Subcutaneous abdominal adipose tissue (tissue), 5 donors: ENCODE measurements at regions not wholly inside any gene's neighbourhood (a gene's known extent, or its start where the extent isn't known, plus 50 kb on each side); places are given as distances from the start of the nearest gene placed in this dataset.

Experiments
- H3K27ac ChIP-seq: one replicate; pipeline ENCODE4 v1.7.0; 2013; ENCODE audit warnings: low read depth, mild to moderate bottlenecking, inconsistent platforms, low read length, moderate library complexity
- H3K27me3 ChIP-seq, 5 donors: one replicate each; pipeline ENCODE4 v1.7.0; 2013; ENCODE audit warnings: low read length in 5 of 5, inconsistent platforms in 1 of 5; ENCODE audit not compliant: control insufficient read depth in 5 of 5, insufficient read depth in 4 of 5
- H3K36me3 ChIP-seq, 5 donors: one replicate each; pipeline ENCODE4 v1.7.0; 2013; ENCODE audit warnings: low read length in 5 of 5; ENCODE audit not compliant: control insufficient read depth in 5 of 5, insufficient read depth in 5 of 5
- H3K4me1 ChIP-seq, 5 donors: one replicate each; pipeline ENCODE4 v1.7.0; 2013; ENCODE audit warnings: low read length in 5 of 5, mild to moderate bottlenecking in 3 of 5, moderate library complexity in 1 of 5; ENCODE audit not compliant: control insufficient read depth in 5 of 5, insufficient read depth in 5 of 5
- H3K4me3 ChIP-seq, 5 donors: one replicate each; pipeline ENCODE4 v1.7.0; 2013; ENCODE audit warnings: low read length in 5 of 5, low read depth in 1 of 5
- H3K9ac ChIP-seq, 5 donors: one replicate each; pipeline ENCODE4 v1.7.0; 2013; ENCODE audit warnings: low read length in 5 of 5, mild to moderate bottlenecking in 4 of 5, moderate library complexity in 3 of 5
- H3K9me3 ChIP-seq, 5 donors: one replicate each; pipeline ENCODE4 v1.7.0; 2013; ENCODE audit warnings: low read length in 5 of 5; ENCODE audit not compliant: control insufficient read depth in 5 of 5
- donor health status: healthy.
- donor health status: healthy.
- donor health status: healthy.
- donor health status: healthy.
- donor health status: healthy.

DNA sequence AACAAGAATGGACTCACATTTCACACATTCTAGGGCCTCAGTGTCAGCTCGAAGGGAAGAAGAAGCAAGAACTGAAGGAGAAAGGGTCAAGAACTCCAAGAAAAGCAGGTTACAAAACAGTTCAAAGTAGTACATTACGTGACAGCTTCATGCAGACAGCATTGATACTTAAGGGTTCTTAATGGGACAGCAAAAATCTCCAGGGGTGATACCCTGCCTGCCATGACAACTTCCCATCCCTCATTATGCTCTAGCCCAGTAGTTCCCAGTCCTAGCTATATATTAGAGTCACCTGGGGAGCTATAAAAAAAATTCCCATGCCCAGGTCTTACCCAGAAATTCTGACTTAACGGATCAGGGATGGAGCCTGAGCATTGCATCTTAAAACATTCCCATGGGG is 51.2 kb upstream of the PROX1 start:
- Histone ChIP-seq H3K4me1 (no peaks in the 10 kb centered on the region), H3K36me3 (no peaks in the 10 kb centered on the region), H3K4me3 (no peak overlapping the region), H3K9me3 (peaks cover 0 to 8% (median 0%) of the 10 kb centered on the region in 5 donors), H3K9ac (no peak overlapping the region), H3K27ac (no peak overlapping the region), H3K27me3 (no peaks in the 10 kb centered on the region)
